Raji (cell line): ENCODE measurements at regions not wholly inside any gene's neighbourhood (a gene's known extent, or its start where the extent isn't known, plus 50 kb on each side); places are given as distances from the start of the nearest gene placed in this dataset.

Source experiments
- POLR2A ChIP-seq: IDR thresholded peaks from 2 replicates; pipeline ENCODE4 v1.6.1; 2011; ENCODE audit warnings: low read depth, low read length, control low read depth; ENCODE audit not compliant: insufficient read depth

GRCh38 chr5:8580298-8580697, 711.4 kb downstream of the MTRR start:
- TF ChIP-seq POLR2A: no peak

- no peak for TF ChIP-seq POLR2A
Measured at GRCh38 chr5:8581047-8581446, 712.1 kb downstream of the MTRR start.

- no peak for TF ChIP-seq POLR2A
Measured at GRCh38 chr5:8585230-8586018, 716.5 kb downstream of the MTRR start.

GRCh38 chr5:8590959-8591358, 722.0 kb downstream of the MTRR start:
- no peak for TF ChIP-seq POLR2A

GRCh38 chr5:8598356-8598755, 729.4 kb downstream of the MTRR start:
- TF ChIP-seq POLR2A: no peak

GRCh38 chr5:8598996-8599395, 730.0 kb downstream of the MTRR start:
- TF ChIP-seq POLR2A: no peak

- no peak for TF ChIP-seq POLR2A
Measured at GRCh38 chr5:8600843-8601242, 731.9 kb downstream of the MTRR start.

GRCh38 chr5:8601831-8602354, 732.9 kb downstream of the MTRR start:
- TF ChIP-seq POLR2A: no peak

GRCh38 chr5:8606231-8606630, 737.3 kb downstream of the MTRR start:
- TF ChIP-seq POLR2A: no peak

- TF ChIP-seq POLR2A: no peak
Measured at GRCh38 chr5:8611067-8611466, 742.1 kb downstream of the MTRR start.

GRCh38 chr5:8613078-8613685, 744.2 kb downstream of the MTRR start:
- no peak for TF ChIP-seq POLR2A

- no peak for TF ChIP-seq POLR2A
Measured at GRCh38 chr5:8615142-8615858, 746.4 kb downstream of the MTRR start.

- TF ChIP-seq POLR2A: no peak
Measured at GRCh38 chr5:8628521-8628920, 759.6 kb downstream of the MTRR start.

- no peak for TF ChIP-seq POLR2A
Measured at GRCh38 chr5:8633259-8633658, 764.3 kb downstream of the MTRR start.

- no peak for TF ChIP-seq POLR2A
Measured at GRCh38 chr5:8633696-8634095, 764.7 kb downstream of the MTRR start.

- TF ChIP-seq POLR2A: no peak
Measured at GRCh38 chr5:8634219-8634618, 765.3 kb downstream of the MTRR start.
